ENCODE measurements at regions not wholly inside any gene's neighbourhood (a gene's known extent, or its start where the extent isn't known, plus 50 kb on each side); places are given as distances from the start of the nearest gene placed in this dataset.

DNA sequence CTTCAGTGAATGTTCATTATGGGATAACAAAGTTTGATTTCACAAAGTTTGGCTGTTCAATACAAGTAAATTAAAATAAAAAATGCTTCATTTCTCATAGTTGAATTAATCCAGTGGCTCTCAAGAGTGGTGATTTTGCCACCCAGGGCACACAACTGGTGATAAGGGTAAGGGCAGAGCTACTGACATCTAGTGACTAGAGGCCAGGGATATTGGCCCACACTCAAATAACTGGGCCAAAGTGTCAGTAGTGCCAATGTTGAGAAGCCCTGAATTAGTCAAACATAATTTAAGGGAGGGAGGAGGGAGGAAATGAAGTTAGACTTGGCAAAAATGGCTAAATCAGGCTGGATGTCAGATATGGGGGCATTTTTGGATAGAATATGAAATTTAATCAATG, 880.5 kb upstream of the ADGRL4 start:
- TF ChIP-seq, protein P1, sequence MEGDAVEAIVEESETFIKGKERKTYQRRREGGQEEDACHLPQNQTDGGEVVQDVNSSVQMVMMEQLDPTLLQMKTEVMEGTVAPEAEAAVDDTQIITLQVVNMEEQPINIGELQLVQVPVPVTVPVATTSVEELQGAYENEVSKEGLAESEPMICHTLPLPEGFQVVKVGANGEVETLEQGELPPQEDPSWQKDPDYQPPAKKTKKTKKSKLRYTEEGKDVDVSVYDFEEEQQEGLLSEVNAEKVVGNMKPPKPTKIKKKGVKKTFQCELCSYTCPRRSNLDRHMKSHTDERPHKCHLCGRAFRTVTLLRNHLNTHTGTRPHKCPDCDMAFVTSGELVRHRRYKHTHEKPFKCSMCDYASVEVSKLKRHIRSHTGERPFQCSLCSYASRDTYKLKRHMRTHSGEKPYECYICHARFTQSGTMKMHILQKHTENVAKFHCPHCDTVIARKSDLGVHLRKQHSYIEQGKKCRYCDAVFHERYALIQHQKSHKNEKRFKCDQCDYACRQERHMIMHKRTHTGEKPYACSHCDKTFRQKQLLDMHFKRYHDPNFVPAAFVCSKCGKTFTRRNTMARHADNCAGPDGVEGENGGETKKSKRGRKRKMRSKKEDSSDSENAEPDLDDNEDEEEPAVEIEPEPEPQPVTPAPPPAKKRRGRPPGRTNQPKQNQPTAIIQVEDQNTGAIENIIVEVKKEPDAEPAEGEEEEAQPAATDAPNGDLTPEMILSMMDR (conservative IDR thresholded peaks at IDR 0.05; ENCODE audit: low read depth, low read length) = no peak
- no peak for TF ChIP-seq EZH2 (IDR thresholded peaks at IDR 0.05; ENCODE audit: borderline replicate concordance, low read depth, low read length, poor library complexity, severe bottlenecking)

Measured in A673 (cell line).